ENCODE measurements at regions not wholly inside any gene's neighbourhood (a gene's known extent, or its start where the extent isn't known, plus 50 kb on each side); places are given as distances from the start of the nearest gene placed in this dataset.
"Not testable (repeated sequence)": the region's sequence is repeated elsewhere in the genome, so short reads cannot be mapped to it uniquely, and the experiment has no call there.

DNA sequence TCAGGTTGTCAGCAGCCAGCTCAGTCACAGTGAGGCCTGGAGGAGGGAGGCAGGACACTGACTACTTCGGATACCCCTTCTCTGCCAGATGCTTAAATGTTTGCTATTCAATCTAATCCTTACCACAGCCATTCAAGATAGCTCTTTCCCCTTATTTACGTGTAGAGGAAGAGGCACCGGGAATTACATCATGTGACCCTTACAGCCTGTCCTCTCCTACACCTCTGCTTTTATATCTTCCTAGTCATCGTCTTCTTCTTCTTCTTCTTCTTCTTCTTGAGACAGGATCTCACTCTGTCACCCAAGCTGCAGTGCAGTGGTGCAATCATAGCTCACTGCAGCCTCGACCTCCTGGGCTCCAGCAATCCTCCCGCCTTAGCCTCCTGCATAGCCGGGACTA is 148.1 kb upstream of the NEDD9 start:
- no peak for DNase-seq

DNA sequence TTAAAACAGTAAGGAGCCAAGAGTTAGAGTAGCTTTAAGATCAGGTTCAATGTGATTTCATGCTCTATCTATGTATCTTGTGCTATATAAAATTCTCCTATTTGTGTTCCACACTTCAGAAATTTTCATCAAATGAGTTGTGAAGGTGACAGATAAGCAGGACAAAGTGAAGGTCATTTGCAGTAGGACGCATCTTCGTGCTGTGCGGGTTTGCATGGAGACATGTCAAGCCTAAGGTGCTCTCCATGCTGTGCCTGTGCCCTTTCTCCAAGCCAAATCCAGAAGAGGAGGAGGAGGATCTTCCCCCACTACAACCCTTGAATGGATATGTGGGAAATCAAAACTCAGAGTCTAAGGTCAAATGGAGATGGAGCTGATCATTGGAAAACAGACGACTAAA is 147.3 kb upstream of the NEDD9 start:
- DNase-seq: no peak

DNA sequence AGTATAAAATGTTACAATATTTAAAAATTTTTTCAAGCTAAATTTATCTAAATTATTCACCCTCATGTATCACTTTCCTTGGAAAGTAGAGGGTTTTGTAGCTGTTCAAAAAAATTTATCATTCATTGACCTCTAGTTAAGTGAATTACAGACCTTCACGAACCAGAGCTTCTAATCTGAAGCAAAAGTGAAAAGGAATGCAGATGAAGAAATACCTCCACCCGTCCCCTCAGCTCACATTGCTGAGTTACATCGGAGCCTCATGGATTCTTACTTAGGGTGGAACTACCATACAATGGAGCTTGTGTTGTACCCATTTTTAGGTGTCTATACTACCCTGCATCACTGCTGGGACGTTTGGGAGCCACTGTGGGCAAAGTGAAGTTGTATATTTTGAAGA is 146.2 kb upstream of the NEDD9 start:
- DNase-seq: no peak

GRCh38 chr6:11374036-11375010 is 141.9 kb upstream of the NEDD9 start:
- no peak for DNase-seq

DNA sequence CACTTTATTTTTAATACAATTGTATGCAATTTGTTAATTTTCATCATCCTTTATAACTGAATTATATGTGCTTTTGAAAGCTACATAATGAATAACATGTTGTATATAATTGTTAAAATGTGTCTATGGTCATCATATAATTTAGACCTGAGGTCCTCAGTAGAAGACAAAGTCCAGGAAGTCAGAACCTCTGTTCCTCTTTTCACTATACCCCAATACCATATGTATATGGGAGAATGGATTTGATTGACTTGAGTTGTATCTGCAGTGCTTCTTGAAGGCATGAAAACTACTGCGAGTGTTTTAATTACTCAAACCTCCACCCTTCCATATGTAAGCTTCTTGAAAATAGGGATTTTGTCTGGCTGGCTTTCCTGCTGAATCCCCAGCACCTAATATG is 140.7 kb upstream of the NEDD9 start:
- no peak for DNase-seq

DNA sequence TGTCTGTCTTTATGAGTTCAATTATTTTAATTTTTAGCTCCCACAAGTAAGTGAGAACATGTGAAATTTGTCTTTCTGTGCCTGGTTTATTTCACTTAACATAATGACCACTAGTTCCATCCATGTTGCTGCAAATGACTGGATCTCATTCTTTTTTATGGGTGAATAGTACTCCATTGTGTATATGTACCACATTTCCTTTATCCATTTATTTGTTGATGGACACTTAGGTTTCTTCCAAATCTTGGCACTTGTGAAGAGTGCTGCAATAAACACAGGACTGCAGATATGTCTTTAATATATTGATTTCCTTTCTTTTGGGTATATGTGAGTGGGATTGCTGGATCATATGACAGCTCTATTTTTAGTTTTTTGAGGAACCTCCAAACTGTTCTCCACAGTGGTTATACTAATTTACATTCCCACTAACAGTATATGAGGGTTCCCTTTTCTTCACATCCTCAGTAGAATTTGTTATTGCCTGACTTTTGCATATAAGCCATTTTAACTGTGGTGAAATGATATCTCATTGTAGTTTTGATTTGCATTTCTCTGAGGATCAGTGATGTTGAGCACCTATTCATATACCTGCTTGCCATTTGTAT is 139.8 kb upstream of the NEDD9 start:
- not testable (repeated sequence) for DNase-seq

DNA sequence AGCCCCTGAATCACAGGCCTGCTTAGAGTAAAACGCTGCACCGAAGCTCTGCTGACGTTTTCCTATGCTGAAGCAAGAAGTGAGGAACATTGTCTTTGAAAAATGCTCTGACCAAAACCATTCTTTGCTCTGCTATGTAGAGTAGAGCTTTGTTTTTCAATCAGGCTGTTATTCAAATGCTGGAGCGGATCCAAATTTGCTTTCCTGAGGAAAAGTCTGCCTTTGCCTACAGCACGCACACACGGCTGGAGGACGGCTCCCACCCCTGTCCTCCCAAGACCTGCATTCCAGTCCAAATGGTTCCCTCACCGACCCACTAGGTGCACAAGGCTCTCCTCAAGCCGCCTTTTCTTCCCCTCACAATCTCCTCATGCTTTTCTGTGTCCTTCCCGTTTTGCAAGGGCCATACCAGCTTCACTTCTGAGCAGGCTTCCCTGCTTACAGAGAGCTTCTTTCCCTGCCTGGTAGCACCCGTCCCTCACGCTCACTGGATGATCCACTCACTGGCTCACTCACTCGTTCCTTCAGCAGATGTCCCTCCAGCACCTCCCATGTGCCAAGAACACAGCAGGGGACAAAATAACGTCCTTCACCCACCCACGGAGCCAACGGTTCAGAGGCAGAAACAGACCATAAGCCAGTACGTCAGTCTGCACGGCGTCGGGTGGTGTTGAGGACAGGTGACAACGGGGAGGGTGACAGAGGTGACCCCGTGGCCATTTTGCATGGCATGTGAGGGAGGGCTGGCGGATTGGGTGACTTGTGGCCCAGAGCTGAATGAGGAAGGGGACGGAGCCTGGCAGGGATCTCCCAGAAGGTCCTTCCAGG is 137.9 kb upstream of the NEDD9 start:
- DNase-seq: no peak

- no peak for DNase-seq
These were observed 136.3 kb upstream of the NEDD9 start for GRCh38 chr6:11368760-11369159.

DNA sequence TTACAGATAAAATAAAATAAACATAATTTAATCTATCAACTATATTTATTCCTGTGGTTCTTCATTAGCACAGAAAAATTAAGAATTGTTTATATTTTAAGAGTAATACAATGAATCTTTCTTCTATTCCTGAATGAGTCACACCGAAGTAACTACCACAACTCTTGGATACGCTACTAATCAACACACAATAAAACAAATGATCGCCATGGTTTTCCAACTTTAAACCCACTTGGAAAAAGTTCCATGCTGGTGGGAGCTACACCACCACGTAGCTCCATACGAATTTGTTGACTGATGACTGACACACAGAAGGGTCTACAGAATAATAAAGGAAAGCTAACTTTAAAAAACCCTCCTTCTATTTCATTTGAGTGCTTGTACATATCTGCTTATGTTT is 135.8 kb upstream of the NEDD9 start:
- DNase-seq: no peak

- no peak for DNase-seq
These were observed 135.3 kb upstream of the NEDD9 start for GRCh38 chr6:11367638-11368199.

GRCh38 chr6:11366934-11367637 is 134.6 kb upstream of the NEDD9 start:
- no peak for DNase-seq

GRCh38 chr6:11366183-11366933 is 133.9 kb upstream of the NEDD9 start:
- DNase-seq: no peak

DNA sequence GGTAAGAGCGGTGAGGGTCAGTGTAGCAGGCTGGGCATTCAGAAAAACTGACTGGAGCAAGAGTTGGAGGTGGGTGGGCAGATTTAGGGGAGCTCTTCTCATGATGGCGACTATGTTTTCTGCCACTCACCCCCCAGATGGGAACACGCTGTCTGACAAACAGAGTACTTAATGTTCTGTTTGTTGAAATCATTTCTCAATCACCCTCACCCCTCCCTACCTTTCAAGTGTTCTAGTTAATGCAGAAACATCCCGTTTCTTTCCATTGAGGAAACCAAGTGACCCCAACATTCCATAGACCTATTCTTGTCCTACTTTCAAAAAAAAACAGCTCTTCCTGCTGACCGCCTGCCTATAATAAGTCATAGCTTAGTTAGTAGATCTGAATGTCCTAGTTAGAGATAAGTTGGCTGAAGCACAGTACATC is 132.5 kb upstream of the NEDD9 start:
- DNase-seq: no peak

DNA sequence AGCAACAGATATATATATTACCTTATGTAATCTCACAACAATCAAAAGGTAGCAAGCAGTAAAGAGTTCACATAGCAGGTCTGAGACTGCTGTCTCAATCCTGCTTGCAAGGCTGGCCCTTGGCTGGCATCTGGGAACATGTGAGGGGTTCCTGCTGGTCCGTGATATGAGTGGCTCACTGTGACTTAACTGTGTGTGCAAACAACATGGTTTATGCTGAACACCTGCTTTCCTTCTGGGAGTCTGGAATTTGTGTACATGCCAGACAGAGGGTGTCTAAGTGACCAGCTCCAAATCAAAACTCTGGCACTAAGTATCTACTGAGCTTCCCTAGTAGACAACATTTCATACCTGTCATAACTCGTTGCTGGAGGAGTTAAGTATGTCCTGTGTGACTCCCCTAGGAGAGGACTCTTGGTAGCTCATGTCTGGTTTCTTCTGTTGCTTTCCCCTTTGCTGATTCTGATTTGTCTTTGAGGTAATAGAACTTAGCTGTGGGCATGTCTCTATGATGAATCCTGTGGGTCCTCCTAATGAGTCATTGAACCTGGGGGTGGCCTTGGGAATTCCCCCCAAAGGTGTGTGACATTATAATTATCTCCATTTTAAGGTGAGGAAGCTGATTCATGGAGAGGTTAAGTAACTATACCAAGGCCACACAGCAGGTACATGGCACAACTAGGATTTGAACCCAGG is 131.6 kb upstream of the NEDD9 start:
- no peak for DNase-seq

DNA sequence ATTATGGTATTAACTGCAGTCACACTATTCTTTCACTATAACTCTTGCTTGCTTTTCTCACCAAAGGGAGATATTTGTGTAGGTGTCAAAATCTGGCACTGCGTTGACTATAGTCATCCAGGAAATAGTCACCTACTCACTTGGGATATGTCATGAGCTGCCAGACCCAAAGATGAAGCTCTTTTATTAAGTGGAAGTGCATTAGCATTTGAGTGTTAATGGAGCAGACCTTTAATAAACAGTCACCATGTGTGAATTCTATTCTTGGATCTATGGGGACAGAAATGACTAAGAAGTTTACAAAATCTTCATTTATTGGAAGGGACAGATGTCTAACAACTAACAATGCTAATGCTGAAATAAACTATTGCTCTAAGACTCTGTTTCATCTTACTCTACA is 130.1 kb upstream of the NEDD9 start:
- DNase-seq: no peak

GRCh38 chr6:11358904-11359830 is 126.7 kb upstream of the NEDD9 start:
- DNase-seq: no peak

DNA sequence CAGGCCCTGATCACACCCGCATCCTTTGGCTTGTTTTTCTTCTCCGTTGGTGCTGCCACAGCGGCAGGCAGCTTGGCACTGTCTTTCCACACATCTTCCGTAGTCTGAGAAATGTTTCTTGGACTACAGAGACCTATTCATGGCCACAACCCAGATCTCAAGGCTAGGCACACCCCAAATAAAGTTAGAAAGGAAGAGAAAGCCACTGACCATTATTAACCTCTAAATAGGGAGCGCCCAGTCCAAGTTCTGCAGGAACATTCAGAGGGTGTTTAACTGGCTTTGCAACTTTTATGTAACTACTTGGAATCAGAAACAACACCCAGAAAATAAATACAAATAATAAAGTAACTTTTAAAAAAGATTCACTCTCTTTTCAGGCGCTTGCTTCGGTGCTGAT is 124.8 kb upstream of the NEDD9 start:
- no peak for DNase-seq

DNA sequence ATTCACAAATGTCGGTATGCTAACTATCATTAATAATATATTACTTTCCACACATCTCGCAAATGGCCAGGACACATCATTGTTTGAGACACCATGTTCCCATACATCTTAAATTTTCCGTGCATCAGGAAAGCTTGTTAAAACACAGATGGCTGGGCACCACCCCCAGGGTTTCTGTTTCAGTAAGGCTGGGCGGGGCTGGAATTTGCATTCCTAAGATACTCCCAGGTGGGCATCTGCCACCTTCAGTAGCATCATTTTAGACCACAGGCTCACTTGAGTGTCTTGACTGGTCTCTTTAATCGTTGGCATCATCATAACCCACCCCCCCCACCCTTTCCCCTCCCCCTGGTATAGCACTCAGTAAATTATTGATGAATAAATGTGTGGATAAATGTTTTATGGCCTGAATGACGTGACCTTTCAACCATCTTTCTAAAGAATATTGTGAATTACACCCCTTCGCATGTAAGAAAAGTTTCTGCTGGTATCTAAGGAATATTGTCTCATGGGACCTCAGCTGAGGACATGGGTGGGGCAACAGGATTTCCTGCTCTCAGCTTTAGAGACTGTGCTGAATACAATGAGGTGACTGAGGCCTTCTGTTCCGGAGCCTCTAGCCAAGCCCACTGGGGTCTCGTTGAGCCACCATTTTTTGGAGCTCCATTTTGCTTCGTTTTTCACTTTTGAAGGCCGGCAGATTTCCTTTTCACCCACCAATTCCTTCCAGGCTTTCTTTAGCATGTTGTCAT is 124.1 kb upstream of the NEDD9 start:
- DNase-seq: no peak

GRCh38 chr6:11353921-11354389 is 121.5 kb upstream of the NEDD9 start:
- DNase-seq: no peak
